HL-60 (cell line): ENCODE measurements at regions not wholly inside any gene's neighbourhood (a gene's known extent, or its start where the extent isn't known, plus 50 kb on each side); places are given as distances from the start of the nearest gene placed in this dataset.

Source experiments
- DNase-seq, 2 experiments: peaks; one replicate each; pipeline ENCODE4 v3.0.0-alpha.2; 2010 to 2020; ENCODE audit warnings: low read depth in 1 of 2, low spot score in 1 of 2
- H3K27ac ChIP-seq: fragments of 250-450 bp; sonication (Bioruptor Pico); replicated peaks from 2 replicates; pipeline ENCODE4 v1.5.1; 2020; ENCODE audit warnings: mild to moderate bottlenecking, moderate library complexity
- H3K27me3 ChIP-seq: fragments of 250-450 bp; sonication (Bioruptor Pico); 2 replicates; pipeline ENCODE4 v1.5.1; 2021; ENCODE audit warnings: mild to moderate bottlenecking, moderate library complexity; ENCODE audit not compliant: insufficient read depth, poor library complexity, severe bottlenecking
- H3K4me3 ChIP-seq: replicated peaks from 2 replicates; pipeline ENCODE4 v1.5.1; 2011; ENCODE audit warnings: mild to moderate bottlenecking, control low read depth, low read length; ENCODE audit not compliant: insufficient read depth
- GABPA ChIP-seq: IDR thresholded peaks from 2 replicates; pipeline ENCODE4 v1.6.1; 2012; ENCODE audit warnings: low read depth
- POLR2AphosphoS5 ChIP-seq: IDR thresholded peaks from 2 replicates; pipeline ENCODE4 v1.6.1; 2012; ENCODE audit warnings: low read depth
- REST ChIP-seq: IDR thresholded peaks from 2 replicates; pipeline ENCODE4 v1.6.1; 2012; ENCODE audit warnings: low read depth; ENCODE audit not compliant: insufficient replicate concordance
- SPI1 ChIP-seq: IDR thresholded peaks from 2 replicates; pipeline ENCODE4 v1.6.1; 2012; ENCODE audit warnings: low read depth, mild to moderate bottlenecking, borderline replicate concordance
- TF ChIP-seq, protein P1 (sequence below): IDR thresholded peaks from one replicate; pipeline ENCODE4 v1.5.1; 2011; ENCODE audit warnings: low read length, control low read depth, inconsistent platforms; ENCODE audit not compliant: insufficient read depth

- DNase-seq = no peak
- no peak for TF ChIP-seq SPI1
- TF ChIP-seq REST = no peak
- TF ChIP-seq POLR2AphosphoS5 = no peak
- TF ChIP-seq, protein P1, sequence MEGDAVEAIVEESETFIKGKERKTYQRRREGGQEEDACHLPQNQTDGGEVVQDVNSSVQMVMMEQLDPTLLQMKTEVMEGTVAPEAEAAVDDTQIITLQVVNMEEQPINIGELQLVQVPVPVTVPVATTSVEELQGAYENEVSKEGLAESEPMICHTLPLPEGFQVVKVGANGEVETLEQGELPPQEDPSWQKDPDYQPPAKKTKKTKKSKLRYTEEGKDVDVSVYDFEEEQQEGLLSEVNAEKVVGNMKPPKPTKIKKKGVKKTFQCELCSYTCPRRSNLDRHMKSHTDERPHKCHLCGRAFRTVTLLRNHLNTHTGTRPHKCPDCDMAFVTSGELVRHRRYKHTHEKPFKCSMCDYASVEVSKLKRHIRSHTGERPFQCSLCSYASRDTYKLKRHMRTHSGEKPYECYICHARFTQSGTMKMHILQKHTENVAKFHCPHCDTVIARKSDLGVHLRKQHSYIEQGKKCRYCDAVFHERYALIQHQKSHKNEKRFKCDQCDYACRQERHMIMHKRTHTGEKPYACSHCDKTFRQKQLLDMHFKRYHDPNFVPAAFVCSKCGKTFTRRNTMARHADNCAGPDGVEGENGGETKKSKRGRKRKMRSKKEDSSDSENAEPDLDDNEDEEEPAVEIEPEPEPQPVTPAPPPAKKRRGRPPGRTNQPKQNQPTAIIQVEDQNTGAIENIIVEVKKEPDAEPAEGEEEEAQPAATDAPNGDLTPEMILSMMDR = no peak
- no peak for TF ChIP-seq GABPA
- no peaks in the 10 kb centered on the region for H3K27me3 ChIP-seq
- H3K27ac ChIP-seq = no peak overlapping the region
- H3K4me3 ChIP-seq = no peak overlapping the region
These were observed 224.4 kb upstream of the PCDH7 start for GRCh38 chr4:30495651-30496310.

DNA sequence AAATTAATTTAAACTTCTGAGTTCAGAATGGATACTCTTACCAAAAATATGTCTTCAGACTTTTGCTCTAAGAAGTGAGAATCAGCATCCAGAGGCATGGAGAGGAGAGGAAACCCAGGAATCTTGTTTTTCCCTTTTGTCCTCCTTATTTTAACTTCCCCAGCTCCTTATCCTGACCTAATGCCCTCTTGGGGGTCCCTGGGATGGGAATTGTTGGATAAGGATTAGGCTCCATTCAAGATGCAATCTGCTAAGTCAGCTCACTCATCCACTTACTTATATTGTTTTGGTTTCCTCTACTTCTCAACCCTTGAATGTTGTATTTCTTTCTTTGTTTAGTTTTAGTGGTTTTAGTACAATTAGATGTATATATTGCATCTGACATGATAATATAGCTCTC, 208.4 kb upstream of the PCDH7 start:
- Histone ChIP-seq H3K4me3 (no peak overlapping the region), H3K27ac (no peak overlapping the region), H3K27me3 (no peaks in the 10 kb centered on the region)
- no peak for DNase-seq
- TF ChIP-seq SPI1 (no peak), REST (no peak)

- no peak overlapping the region for H3K27ac ChIP-seq
- no peaks in the 10 kb centered on the region for H3K27me3 ChIP-seq
- TF ChIP-seq, protein P1 = no peak
- no peak for TF ChIP-seq SPI1
- TF ChIP-seq REST = no peak
- TF ChIP-seq GABPA = no peak
- no peak for TF ChIP-seq POLR2AphosphoS5
- no peak overlapping the region for H3K4me3 ChIP-seq
- no peak for DNase-seq
These were observed 202.0 kb upstream of the PCDH7 start for GRCh38 chr4:30518211-30518610.
